ENCODE measurements at regions not wholly inside any gene's neighbourhood (a gene's known extent, or its start where the extent isn't known, plus 50 kb on each side); places are given as distances from the start of the nearest gene placed in this dataset.

DNA sequence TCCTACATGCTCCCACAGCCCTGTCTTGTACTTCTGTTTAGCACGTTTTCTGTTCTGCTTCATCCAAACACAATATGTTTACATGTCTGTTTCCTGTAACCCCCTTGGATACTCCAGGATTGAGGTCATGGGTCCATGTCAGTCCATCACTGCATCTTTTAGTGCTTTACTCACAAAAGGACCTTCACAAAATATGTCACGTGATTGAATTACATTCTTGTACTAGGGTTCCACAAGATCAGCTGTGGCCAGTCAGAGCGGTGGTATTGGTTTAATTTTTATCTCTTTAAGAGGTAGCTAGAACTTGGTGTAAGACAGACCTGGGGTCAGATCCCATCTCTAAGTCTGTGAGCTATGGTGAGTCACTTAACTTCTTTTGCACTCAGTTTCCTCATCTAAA is 201.2 kb upstream of the FAM78B start:
- TF ChIP-seq, protein P1, sequence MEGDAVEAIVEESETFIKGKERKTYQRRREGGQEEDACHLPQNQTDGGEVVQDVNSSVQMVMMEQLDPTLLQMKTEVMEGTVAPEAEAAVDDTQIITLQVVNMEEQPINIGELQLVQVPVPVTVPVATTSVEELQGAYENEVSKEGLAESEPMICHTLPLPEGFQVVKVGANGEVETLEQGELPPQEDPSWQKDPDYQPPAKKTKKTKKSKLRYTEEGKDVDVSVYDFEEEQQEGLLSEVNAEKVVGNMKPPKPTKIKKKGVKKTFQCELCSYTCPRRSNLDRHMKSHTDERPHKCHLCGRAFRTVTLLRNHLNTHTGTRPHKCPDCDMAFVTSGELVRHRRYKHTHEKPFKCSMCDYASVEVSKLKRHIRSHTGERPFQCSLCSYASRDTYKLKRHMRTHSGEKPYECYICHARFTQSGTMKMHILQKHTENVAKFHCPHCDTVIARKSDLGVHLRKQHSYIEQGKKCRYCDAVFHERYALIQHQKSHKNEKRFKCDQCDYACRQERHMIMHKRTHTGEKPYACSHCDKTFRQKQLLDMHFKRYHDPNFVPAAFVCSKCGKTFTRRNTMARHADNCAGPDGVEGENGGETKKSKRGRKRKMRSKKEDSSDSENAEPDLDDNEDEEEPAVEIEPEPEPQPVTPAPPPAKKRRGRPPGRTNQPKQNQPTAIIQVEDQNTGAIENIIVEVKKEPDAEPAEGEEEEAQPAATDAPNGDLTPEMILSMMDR (optimal IDR thresholded peaks at IDR 0.05 in 1 of 3, IDR thresholded peaks at IDR 0.05 in 1 of 3, conservative IDR thresholded peaks at IDR 0.05 in 1 of 3; ENCODE audit: extremely low read depth in 1 of 3, insufficient read depth in 2 of 3, low read length in 3 of 3) = no peak
- TF ChIP-seq EZH2 (IDR thresholded peaks at IDR 0.05; ENCODE audit: low read length) = no peak
